Uterus (tissue), 3 donors: ENCODE measurements at regions not wholly inside any gene's neighbourhood (a gene's known extent, or its start where the extent isn't known, plus 50 kb on each side); places are given as distances from the start of the nearest gene placed in this dataset.

Experiments used
- DNase-seq, 2 donors: peaks; one replicate each; pipeline ENCODE4 v3.0.0-alpha.2; 2019 to 2020
- H3K27ac ChIP-seq, 2 donors: fragments of 200-600 bp; sonication (generic); 1 replicate in 1 of 2; 2 replicates in 1 of 2; pipeline ENCODE4 v1.5.1; 2016 to 2018
- H3K27me3 ChIP-seq, 2 donors: fragments of 200-600 bp; sonication (generic); one replicate each; pipeline ENCODE4 v1.5.1; 2018 to 2019; ENCODE audit warnings: control low read depth in 1 of 2
- H3K36me3 ChIP-seq, 2 donors: fragments of 200-600 bp; sonication (generic); one replicate each; pipeline ENCODE4 v1.5.1; 2019; ENCODE audit warnings: control low read depth in 1 of 2
- H3K4me1 ChIP-seq, 2 donors: fragments of 200-600 bp; sonication (generic); one replicate each; pipeline ENCODE4 v1.5.1; 2018 to 2019; ENCODE audit warnings: control low read depth in 1 of 2
- H3K4me3 ChIP-seq, 2 donors: fragments of 200-600 bp; sonication (generic); 1 replicate in 1 of 2; 2 replicates in 1 of 2; pipeline ENCODE4 v1.5.1; 2018 to 2019; ENCODE audit warnings: mild to moderate bottlenecking in 1 of 2
- H3K9me3 ChIP-seq, 2 donors: fragments of 200-600 bp; sonication (generic); one replicate each; pipeline ENCODE4 v1.5.1; 2019; ENCODE audit warnings: control low read depth in 1 of 2
- POLR2A ChIP-seq, 2 donors: fragments of 450-650 bp; IDR thresholded peaks; one replicate each; pipeline ENCODE4 v1.6.1; 2016; ENCODE audit warnings: antibody characterized with exemption in 2 of 2, mild to moderate bottlenecking in 1 of 2, moderate library complexity in 1 of 2
- intact Hi-C: fragments of 100-400 bp; cut with DNase I; formaldehyde crosslinking; loops from one replicate; pipeline ENCODE4 v1.15.1; 2023; ENCODE audit warnings: low total_unique reads
- TF ChIP-seq, protein P1 (sequence below), 4 experiments: fragments of 200-600 bp in 2 of 4; fragments of 450-650 bp in 2 of 4; sonication (generic) in 2 of 4; IDR thresholded peaks; one replicate each; pipeline ENCODE4 v1.5.1; 2016 to 2019; ENCODE audit warnings: antibody characterized with exemption in 4 of 4, mild to moderate bottlenecking in 2 of 4, moderate library complexity in 1 of 4
- donor health status: DM: yes; HTN: yes; CAD: no.

DNA sequence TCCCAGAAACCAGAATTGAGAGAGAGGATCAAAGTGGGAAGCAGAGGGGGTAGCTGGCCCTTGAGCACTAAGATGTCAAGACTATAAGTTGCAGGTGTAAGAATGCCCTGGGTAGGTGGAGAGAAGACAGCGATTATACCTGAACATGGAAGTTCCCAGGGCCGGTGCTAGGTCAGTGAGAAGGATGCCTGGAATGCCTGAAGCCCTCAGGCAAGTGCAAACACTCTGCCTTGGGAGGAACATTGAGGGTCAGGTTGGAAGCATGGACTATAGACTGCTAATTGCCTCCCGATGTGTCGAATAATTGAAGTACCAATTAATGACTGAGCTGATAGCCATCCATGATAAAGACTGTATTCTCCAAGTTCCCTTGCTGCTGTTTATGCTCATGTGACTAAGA is 185.5 kb downstream of the DMRT2 start:
- no peak for DNase-seq
- Histone ChIP-seq H3K4me3 (no peak overlapping the region), H3K27me3 (no peaks in the 10 kb centered on the region), H3K27ac (no peak overlapping the region), H3K36me3 (no peaks in the 10 kb centered on the region), H3K9me3 (no peaks in the 10 kb centered on the region), H3K4me1 (no peaks in the 10 kb centered on the region)
- intact Hi-C loops, result no loop called here
- TF ChIP-seq POLR2A (IDR thresholded peaks at IDR 0.05), result no peak
- TF ChIP-seq, protein P1, sequence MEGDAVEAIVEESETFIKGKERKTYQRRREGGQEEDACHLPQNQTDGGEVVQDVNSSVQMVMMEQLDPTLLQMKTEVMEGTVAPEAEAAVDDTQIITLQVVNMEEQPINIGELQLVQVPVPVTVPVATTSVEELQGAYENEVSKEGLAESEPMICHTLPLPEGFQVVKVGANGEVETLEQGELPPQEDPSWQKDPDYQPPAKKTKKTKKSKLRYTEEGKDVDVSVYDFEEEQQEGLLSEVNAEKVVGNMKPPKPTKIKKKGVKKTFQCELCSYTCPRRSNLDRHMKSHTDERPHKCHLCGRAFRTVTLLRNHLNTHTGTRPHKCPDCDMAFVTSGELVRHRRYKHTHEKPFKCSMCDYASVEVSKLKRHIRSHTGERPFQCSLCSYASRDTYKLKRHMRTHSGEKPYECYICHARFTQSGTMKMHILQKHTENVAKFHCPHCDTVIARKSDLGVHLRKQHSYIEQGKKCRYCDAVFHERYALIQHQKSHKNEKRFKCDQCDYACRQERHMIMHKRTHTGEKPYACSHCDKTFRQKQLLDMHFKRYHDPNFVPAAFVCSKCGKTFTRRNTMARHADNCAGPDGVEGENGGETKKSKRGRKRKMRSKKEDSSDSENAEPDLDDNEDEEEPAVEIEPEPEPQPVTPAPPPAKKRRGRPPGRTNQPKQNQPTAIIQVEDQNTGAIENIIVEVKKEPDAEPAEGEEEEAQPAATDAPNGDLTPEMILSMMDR (IDR thresholded peaks at IDR 0.05), result no peak

DNA sequence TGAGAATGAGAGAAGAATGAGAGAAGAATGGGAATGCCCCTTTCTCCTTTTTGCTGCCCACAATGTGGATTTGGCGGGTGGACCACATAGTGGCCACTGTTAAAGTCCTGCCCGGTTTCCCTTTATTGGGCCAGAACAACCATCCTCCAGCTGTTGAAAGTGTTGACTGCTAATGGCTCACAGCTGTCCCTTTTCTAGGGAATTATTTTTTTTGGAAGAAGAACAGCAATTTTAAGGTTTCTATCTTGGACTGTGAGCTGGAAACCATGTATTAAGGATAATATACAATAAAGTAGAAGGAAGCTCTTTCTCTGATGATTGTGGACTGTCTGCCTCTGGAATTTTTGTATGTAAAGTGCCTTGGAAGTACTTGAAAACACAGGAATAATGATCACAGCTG is 185.9 kb downstream of the DMRT2 start:
- TF ChIP-seq, protein P1 (IDR thresholded peaks at IDR 0.05), result no peak
- TF ChIP-seq POLR2A (IDR thresholded peaks at IDR 0.05), result no peak
- H3K36me3 ChIP-seq, result no peaks in the 10 kb centered on the region
- DNase-seq, result no peak
- no peak overlapping the region for H3K4me3 ChIP-seq
- H3K4me1 ChIP-seq, result no peaks in the 10 kb centered on the region
- no peak overlapping the region for H3K27ac ChIP-seq
- no peaks in the 10 kb centered on the region for H3K9me3 ChIP-seq
- no peaks in the 10 kb centered on the region for H3K27me3 ChIP-seq
- intact Hi-C loops, result no loop called here

DNA sequence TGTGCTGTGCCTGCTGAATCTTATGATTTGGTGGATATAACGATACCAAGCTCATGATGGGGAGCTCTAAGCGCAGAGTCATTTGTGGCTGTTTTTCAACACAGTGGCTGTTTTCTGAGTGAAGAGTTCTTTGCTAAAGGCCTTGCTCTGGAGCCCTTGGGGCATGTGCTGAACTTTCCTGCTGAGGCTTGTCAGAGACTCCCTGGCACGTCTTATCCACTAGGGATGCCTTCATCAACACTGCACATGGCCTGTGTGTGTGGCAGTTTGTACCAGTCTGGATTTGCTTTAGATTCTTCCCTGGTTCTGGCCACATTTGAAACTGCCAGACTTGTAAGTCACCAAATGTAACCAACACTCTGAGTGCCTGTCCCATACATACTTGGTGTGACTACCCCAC is 188.2 kb downstream of the DMRT2 start:
- Histone ChIP-seq H3K9me3 (no peaks in the 10 kb centered on the region), H3K36me3 (no peaks in the 10 kb centered on the region), H3K27me3 (no peaks in the 10 kb centered on the region), H3K4me1 (no peaks in the 10 kb centered on the region), H3K4me3 (no peak overlapping the region), H3K27ac (no peak overlapping the region)
- DNase-seq, result no peak
- intact Hi-C loops, result no loop called here
- TF ChIP-seq, protein P1 (IDR thresholded peaks at IDR 0.05), result no peak
- no peak for TF ChIP-seq POLR2A (IDR thresholded peaks at IDR 0.05)

DNA sequence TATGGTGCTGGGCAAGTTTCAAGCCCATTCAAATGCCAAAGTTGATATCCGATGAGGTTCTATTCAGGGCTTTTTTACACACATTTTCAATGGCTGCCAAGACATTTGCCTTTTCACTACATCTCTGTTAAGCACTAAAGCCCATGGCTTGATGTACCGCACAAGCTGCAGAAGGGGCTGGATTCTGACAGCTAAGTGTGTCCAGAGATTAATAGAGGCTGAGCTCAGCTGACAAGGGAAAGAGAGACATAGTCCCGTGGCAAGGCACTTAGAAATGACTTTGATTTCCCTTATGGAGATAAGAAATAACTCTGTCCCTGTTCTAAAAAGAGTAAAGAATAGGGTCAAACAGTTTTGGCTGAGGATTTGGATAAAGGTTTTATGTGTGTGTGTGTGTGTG is 198.6 kb downstream of the DMRT2 start:
- Histone ChIP-seq H3K4me3 (no peak overlapping the region), H3K36me3 (no peaks in the 10 kb centered on the region), H3K27ac (no peak overlapping the region), H3K27me3 (no peaks in the 10 kb centered on the region), H3K4me1 (no peaks in the 10 kb centered on the region), H3K9me3 (no peaks in the 10 kb centered on the region)
- TF ChIP-seq, protein P1 (IDR thresholded peaks at IDR 0.05), result no peak
- TF ChIP-seq POLR2A (IDR thresholded peaks at IDR 0.05), result no peak
- no peak for DNase-seq
- intact Hi-C loops, result loop anchor here (10.0 kb wide), 1 partner anchor 46 kb away; no protein-coding TSS in a partner anchor

DNA sequence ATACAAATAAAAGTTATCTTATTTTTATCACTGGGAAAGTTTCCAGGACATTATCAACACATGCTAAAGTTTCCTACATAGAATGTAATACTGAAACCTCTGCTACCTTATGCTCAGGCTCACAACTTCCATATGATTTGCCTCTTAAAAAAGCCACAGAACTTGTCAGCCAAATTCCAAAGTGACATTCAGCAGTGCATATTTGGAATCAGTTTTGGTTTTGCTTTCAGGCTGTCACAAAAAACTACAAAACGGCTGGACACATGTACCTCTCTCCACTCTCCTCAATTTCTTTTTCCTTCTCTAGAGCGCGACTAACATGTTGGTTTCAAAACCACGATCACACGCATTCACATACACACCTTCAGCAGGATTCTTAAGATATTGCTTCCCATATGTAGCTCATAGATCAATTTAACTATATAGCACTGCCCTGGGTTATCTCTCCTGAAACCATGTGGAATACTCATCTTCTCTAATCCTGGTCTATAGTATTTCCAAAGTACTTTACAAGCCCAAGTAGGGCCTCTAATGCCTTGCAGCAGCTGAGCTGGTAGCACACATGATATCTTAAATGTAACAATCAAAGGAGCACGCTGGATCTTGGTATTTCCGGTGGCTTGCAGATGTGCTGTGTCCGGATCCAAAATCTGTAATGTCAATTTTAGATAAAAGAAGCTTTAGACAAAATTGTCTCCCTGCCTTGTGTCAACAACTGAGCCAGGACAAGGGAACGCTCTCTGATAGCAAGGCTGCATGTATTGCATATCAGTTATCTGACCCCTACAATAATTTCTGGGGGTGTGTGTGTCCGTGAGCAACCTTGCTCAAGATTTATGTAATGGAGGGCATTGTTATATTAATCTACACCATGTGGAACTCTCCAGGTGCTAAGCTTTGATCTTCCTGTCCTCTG is 203.2 kb downstream of the DMRT2 start:
- no peaks in the 10 kb centered on the region for H3K4me1 ChIP-seq
- no peak overlapping the region for H3K27ac ChIP-seq
- TF ChIP-seq POLR2A (IDR thresholded peaks at IDR 0.05), result no peak
- TF ChIP-seq, protein P1 (IDR thresholded peaks at IDR 0.05), result no peak
- no peaks in the 10 kb centered on the region for H3K36me3 ChIP-seq
- no peak for DNase-seq
- no peaks in the 10 kb centered on the region for H3K9me3 ChIP-seq
- intact Hi-C loops, result no loop called here
- no peaks in the 10 kb centered on the region for H3K27me3 ChIP-seq
- no peak overlapping the region for H3K4me3 ChIP-seq
